T-helper 22 cell (primary cell): ENCODE measurements at regions not wholly inside any gene's neighbourhood (a gene's known extent, or its start where the extent isn't known, plus 50 kb on each side); places are given as distances from the start of the nearest gene placed in this dataset.

Experiments
- DNase-seq: peaks from one replicate; pipeline ENCODE4 v3.0.0-alpha.2; 2020; ENCODE audit warnings: low read depth

GRCh38 chr6:104617591-104617990 lies 242.1 kb downstream of the HACE1 start:
- no peak for DNase-seq

DNA sequence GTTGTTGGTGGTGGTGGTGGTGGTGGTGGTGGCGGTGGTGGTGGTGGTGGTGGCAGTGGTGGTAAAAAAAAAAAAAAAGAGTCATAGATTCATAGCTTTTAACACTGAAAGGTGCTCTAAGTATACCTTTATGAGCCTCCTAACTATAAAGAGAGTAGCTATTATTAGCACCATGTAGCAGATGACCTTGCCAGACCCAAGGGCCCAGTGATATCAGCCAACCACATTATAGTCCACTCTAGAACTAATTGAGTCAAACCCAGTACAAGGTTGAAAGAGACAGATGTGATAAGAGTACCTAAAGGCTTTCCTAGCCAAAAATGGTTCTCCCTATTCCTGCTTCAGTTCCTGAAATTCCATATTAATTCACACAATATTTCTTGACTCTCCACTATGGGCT lies 245.3 kb downstream of the HACE1 start:
- DNase-seq = no peak

- no peak for DNase-seq
Measured at GRCh38 chr6:104613416-104614001, 246.2 kb downstream of the HACE1 start.

DNA sequence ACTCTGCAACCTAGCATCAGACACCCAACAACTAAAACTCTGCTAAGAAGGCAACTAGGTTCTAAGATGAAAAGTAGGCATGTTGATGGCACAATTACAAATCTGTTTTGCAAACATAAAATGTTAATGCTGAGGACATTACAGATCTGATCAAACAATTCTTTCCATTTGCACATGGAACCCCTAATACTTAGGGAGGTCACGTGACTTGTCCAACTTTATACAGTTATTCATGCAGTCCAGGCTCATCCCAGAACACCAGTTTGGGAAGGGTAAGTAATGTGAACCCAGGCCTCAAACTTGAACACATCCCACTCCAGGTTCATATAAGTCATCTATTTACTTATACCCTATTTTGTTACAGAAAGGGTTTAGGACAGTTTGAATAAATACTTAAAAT lies 247.2 kb downstream of the HACE1 start:
- no peak for DNase-seq

GRCh38 chr6:104608101-104608500 lies 251.6 kb downstream of the HACE1 start:
- DNase-seq = no peak

DNA sequence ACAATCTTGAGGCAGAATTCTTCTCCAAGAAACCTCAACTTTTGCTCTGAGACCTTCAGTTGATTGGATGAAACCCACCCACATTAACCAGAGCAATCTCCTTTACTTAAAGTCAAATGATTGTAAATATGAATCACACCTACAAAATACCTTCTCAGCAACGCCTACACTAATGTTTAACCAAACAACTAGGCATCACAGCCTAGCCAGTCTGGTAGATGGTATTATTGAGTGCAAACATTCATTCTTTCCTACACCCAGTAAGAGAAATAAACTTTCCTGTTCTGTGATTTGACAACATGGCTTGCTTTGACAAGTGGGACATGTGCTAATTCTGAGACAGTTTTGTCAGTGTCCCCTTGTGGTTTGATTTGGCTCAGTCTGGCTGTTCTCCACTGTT lies 252.2 kb downstream of the HACE1 start:
- no peak for DNase-seq

DNA sequence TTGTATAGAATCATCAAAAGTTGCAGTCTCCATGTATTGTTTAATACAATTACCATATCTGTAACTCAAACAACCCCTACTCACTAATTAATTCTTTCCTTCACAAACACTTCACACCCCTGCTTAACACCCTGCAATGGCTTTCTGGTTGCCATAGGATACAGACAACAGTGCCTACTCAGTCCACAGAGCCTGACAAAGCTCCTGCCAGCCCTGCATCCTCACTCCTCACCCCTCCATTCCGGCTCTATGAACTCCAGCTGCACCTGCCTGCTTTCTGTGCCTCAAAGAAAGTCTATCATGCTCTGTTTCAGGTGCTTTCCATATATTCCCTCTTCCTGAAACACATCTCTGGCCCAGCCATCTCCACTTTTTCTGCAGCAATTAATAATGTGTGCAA lies 253.4 kb downstream of the HACE1 start:
- no peak for DNase-seq

- no peak for DNase-seq
Measured at GRCh38 chr6:104604685-104605084, 255.0 kb downstream of the HACE1 start.

DNA sequence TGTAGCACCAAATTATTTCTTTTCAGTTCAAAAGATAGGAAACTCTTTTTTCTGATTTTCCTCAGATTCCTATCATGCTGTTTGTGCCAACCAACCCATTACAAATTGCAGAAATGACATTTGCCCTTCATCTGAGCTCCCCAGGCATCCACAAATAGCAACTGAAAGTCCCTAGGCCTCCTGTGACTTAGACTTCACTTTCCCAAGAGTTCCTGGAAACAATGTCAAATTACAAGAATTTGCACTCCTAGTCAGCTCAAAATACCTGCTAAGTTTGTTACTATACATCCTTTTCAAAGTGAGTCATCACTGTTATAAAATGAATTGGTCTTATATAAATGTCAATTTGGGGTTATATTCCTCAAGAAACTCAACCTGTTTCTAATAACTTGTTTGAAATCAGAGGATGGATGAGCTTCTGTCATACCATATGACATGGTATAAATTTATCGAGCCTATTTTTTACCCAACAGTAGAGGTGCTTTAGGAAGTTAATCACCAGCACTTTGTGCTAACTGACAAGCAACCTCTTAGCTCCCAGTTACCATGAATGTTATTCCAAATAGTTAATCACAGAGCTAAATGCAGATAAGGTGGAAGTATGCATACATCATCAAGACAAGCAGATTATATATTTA lies 256.5 kb downstream of the HACE1 start:
- no peak for DNase-seq

- no peak for DNase-seq
Measured at GRCh38 chr6:104601721-104602120, 258.0 kb downstream of the HACE1 start.

DNA sequence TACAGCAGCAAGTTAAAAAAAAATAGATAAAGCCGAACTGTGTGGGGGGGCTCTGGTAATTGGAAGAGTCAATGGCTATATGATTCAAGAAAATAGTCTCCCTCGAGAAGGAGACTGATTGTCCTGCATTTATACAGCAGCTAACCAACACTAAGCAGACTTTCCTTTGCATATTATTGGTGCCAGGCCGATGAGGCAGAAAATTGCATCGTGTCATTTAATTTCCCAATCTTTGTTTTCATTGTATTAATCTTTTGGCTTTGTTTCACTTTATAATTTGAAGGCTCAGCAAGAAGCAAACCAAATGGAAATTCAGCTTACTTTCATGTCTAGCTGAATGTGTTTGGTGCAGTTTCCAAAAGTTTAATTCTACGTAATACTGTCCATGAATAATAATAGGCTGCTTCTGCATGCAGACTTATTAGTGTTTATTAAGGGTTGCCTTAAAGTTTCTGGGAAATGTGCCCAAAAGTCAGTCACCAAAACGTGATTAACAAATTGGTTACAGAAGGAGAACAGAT lies 258.5 kb downstream of the HACE1 start:
- DNase-seq = no peak

DNA sequence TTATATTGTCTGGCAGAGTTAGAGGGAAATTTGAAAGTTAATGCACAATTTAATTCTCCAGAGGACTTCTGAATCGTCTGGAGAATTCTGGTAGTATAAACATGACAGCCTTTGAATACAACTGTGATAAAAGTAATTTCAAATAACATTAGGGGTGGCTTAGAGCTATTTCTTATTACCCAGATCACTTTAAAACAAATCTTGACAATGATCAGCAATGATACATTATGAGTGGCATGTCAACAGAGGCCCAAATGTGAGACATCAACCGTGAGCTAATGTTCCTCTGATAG lies 259.1 kb downstream of the HACE1 start:
- DNase-seq = no peak

GRCh38 chr6:104599821-104600638 lies 259.7 kb downstream of the HACE1 start:
- DNase-seq = no peak

DNA sequence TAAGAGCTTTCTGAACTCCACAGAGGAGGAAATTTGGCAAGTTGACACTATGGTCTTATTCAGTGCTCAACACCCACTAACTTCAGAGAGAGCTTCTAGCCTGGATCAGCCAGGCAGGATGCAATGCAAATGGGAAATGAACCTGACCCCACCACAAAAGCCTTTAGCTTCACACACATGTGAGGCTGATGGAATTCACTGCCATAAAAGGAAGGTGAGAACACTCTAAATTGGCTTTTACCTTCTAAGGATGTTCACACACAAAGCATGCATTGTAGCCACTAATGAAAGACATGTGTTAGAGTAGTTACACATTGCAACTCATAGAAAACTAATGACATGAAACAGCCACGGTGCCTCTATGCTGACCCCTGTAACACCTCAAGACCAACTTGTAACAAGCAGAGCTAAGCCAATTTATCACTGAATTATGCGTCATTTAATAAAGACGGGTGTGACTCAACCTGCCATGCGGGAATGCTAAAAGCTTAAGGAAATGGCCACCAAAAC lies 262.1 kb downstream of the HACE1 start:
- DNase-seq = no peak

- no peak for DNase-seq
Measured at GRCh38 chr6:104596091-104596490, 263.6 kb downstream of the HACE1 start.

DNA sequence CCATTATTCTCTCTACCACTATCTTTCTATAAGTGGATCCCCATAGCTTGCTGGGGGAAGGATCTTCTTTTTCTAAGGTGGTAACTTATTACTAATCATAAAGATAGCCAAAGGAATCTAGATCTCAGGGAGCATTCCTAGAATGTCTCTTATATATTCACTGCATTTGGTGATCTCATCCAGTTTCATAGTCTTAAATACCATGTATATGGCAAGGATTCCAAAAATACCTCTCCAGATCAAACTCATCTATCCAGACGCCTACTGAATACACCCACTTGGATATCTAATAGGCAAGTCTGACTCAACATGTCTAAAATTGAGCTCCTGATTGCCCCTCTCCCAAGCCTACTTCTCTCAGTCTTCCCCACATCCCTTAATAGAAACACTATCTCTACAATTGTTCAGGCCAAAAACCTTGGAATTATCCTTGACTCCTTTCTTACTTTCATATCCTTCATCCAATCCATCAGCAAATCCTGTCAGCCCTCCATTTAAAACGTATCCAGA lies 264.4 kb downstream of the HACE1 start:
- no peak for DNase-seq

DNA sequence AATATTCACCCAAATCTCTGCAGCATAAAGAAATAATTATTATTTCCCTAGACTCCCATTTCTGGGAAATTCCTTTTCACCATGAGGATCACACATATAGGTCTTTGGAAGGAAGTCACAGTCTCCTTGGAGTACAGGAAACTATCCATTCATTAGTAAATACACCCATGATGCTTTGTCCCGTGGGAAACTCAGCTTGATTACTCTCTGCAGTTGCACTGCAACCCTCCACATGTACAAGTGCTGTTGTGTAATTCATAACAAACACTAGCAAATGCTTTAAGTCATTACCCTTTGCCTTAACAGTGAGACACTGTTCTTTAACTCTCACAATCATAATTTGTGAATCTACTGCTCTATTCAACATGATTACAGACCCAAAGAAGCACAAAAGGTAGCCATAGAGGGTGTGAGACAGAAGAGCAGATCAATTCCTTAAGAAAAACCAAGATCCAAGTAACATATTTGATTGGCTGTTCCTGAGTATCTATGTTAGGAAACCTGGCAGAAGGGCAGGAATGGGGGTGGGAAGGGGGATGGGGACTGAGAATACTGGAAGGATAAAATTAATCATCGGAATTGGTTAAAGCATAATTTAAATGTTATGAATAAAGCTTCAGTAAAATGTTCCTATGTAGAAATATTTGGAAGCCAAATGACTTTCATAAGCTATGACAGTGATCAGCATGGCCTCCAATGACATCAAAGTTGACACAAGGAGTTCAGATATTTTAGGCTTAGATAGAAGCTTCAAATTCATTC lies 268.0 kb downstream of the HACE1 start:
- DNase-seq = no peak

DNA sequence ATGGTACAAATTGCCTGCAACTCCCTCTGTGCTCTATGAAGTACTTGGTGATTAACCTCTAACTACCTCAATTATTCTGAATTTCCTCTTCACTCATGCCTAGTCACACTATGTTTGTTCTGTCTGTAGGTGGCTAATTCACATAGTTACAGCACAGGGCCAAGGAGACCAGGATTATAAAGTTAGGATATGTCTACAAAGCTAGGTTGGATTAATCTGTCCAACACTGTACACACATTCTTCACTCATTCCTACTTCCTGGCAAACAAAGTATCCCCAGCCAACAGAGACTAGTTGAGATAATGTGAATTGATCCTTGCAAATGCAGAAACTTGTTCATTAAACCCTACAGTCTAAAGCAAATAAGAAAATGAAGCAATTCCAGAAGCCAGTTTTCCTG lies 269.8 kb downstream of the HACE1 start:
- DNase-seq = no peak

DNA sequence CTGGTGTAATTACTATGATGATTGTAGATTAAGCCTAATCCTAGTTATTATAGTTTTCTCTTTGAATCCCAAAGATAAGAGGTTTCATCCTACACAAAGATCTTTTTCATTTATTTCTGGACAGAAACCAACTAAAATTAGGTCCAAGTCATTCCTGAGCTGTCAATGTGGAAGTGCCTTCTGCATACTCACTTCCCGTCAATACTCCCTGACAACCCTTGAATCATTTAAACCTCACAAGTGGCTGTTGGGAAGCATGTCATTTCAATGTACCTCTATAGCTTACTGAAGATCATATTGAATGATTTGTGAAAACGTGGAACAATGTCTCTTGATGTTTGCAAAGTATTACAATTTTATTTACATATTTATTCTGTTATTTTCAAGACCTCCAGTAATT lies 274.1 kb downstream of the HACE1 start:
- DNase-seq = no peak

DNA sequence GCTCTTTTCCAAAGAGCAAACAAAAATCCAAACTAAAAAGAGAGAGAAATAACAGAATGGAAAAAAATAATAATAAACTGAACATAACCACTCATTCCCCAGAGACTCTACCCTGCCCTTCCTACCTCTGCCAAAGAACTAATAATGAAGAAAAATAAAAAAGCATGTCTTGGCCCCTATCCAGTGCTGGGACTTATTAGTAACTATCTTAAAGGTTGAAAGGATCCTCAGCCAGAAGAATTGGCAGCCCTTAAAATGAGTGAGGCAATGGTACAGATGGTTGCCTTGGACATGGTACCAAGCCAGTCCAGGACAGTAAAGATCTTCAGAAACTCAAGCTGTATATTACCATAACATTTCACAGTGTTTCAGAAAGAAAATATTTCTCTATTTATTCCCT lies 279.3 kb downstream of the HACE1 start:
- DNase-seq = no peak

DNA sequence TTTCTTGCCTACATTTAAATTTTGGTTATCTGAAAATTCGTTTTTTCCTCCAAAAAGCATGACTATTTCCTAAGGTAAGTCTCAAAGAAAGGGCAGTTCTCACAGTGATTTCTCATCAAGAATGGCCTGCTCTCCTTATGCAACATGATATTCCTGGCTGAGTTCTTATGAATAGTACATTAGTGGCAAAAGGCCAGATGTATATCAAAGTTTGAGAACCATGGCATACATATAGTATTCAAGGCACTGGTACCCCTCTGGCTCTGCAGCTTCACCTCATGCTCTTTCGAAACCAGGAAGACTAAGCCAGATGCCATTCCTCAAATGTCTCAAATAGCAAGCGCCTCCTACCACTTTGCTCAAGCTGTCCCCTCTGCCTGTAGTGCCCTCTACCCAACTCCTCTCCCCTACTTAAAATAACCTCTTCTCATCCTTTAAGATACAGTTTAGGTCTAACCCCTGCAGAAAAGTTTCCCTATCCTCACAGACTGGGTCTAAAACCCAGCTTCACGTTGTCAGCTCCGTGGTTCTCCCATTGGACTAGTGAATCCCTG lies 280.3 kb downstream of the HACE1 start:
- no peak for DNase-seq

GRCh38 chr6:104575536-104575935 lies 284.2 kb downstream of the HACE1 start:
- no peak for DNase-seq
